GM23248 (cell line): ENCODE measurements at regions not wholly inside any gene's neighbourhood (a gene's known extent, or its start where the extent isn't known, plus 50 kb on each side); places are given as distances from the start of the nearest gene placed in this dataset.

ENCODE experiments used
- DNase-seq: peaks from one replicate; pipeline ENCODE4 v3.0.0-alpha.2; 2015
- H2AFZ ChIP-seq: fragments of 200-600 bp; sonication (generic); 2 replicates; pipeline ENCODE4 v1.6.1; 2016; ENCODE audit warnings: antibody characterized with exemption
- H3F3A ChIP-seq: fragments of 200-600 bp; sonication (generic); 2 replicates; pipeline ENCODE4 v1.6.1; 2016; ENCODE audit warnings: mild to moderate bottlenecking, antibody characterized with exemption, mixed run types; ENCODE audit not compliant: insufficient read depth
- H3K27ac ChIP-seq: fragments of 200-600 bp; sonication (generic); 2 replicates; pipeline ENCODE4 v1.5.1; 2016; ENCODE audit warnings: mild to moderate bottlenecking
- H3K27me3 ChIP-seq: fragments of 200-600 bp; sonication (generic); replicated peaks from 2 replicates; pipeline ENCODE4 v1.6.1; 2016; ENCODE audit warnings: mild to moderate bottlenecking; ENCODE audit not compliant: insufficient read depth
- H3K36me3 ChIP-seq: fragments of 200-600 bp; sonication (generic); 2 replicates; pipeline ENCODE4 v1.6.1; 2016; ENCODE audit warnings: low read depth, mild to moderate bottlenecking
- H3K4me1 ChIP-seq: fragments of 200-600 bp; sonication (generic); 2 replicates; pipeline ENCODE4 v1.6.1; 2016; ENCODE audit warnings: mild to moderate bottlenecking; ENCODE audit not compliant: insufficient read depth
- H3K4me2 ChIP-seq: fragments of 200-600 bp; sonication (generic); one replicate; pipeline ENCODE4 v1.6.1; 2016; ENCODE audit warnings: mild to moderate bottlenecking; ENCODE audit not compliant: unreplicated experiment
- H3K4me3 ChIP-seq: fragments of 200-600 bp; sonication (generic); 2 replicates; pipeline ENCODE4 v1.5.1; 2016; ENCODE audit warnings: mild to moderate bottlenecking
- H3K79me2 ChIP-seq: fragments of 200-600 bp; sonication (generic); 2 replicates; pipeline ENCODE4 v1.6.1; 2016; ENCODE audit warnings: mild to moderate bottlenecking; ENCODE audit not compliant: insufficient read depth
- H3K9ac ChIP-seq: fragments of 200-600 bp; sonication (generic); 2 replicates; pipeline ENCODE4 v1.6.1; 2016; ENCODE audit warnings: mild to moderate bottlenecking
- H3K9me2 ChIP-seq: fragments of 200-600 bp; sonication (generic); 2 replicates; pipeline ENCODE4 v1.6.1; 2016; ENCODE audit warnings: mixed run types, mild to moderate bottlenecking, moderate library complexity; ENCODE audit not compliant: insufficient read depth
- H3K9me3 ChIP-seq: fragments of 200-600 bp; sonication (generic); one replicate; pipeline ENCODE4 v1.6.1; 2017; ENCODE audit warnings: low read depth
- H4K20me1 ChIP-seq: fragments of 200-600 bp; sonication (generic); 2 replicates; pipeline ENCODE4 v1.6.0; 2016; ENCODE audit not compliant: insufficient read depth
- EZH2 ChIP-seq: fragments of 200-600 bp; sonication (generic); IDR thresholded peaks from 2 replicates; pipeline ENCODE4 v1.6.1; 2018; ENCODE audit warnings: antibody characterized with exemption, mild to moderate bottlenecking; ENCODE audit not compliant: insufficient read depth, poor library complexity, severe bottlenecking
- EZH2phosphoT487 ChIP-seq: fragments of 200-600 bp; sonication (generic); IDR thresholded peaks from 2 replicates; pipeline ENCODE4 v1.6.1; 2018; ENCODE audit warnings: antibody characterized with exemption, moderate library complexity, mild to moderate bottlenecking, low read depth; ENCODE audit not compliant: insufficient read depth
- WGBS, 2 experiments: methylation state at CpG; one replicate each; pipeline ENCODE4 v1.1.6; 2015 to 2017; ENCODE audit warnings: low lambda C conversion rate in 2 of 2, low coverage in 1 of 2; ENCODE audit errors: missing lambda C conversion rate in 2 of 2; 5-methylcytosine and 5-hydroxymethylcytosine counted together
- in situ Hi-C: fragments of 300-500 bp; cut with MboI; formaldehyde crosslinking; loops from 2 replicates; pipeline ENCODE4 v1.15.0; 2020

- Histone ChIP-seq H3K79me2 (no peaks in the 10 kb centered on the region), H3F3A (peaks cover 11% of the 10 kb centered on the region; the same call in 1 of the 2 replicates), H3K27me3 (no peaks in the 10 kb centered on the region), H3K4me1 (peaks cover 13% of the 10 kb centered on the region), H3K4me2 (peak overlapping the region; percentile 77), H3K9me2 (no peaks in the 10 kb centered on the region), H4K20me1 (no peaks in the 10 kb centered on the region), H2AFZ (peak overlapping the region; percentile 20; the same call in 1 of the 2 replicates), H3K9ac (peak overlapping the region; percentile 48), H3K36me3 (no peaks in the 10 kb centered on the region), H3K4me3 (0 out of 2 replicates have a peak overlapping the region, but pooled peaks have one; percentile 4), H3K9me3 (no peaks in the 10 kb centered on the region), H3K27ac (peak overlapping the region; percentile 55)
- DNase-seq = peak; percentile 82
- WGBS, 2 experiments = 5 to 9% methylated on average over 6 of the region's 6 CpGs
- no peak for TF ChIP-seq EZH2
- TF ChIP-seq EZH2phosphoT487 = no peak
- in situ Hi-C loops = no loop called here
Observed at GRCh38 chr1:234907940-234908405, 220.7 kb downstream of the TOMM20 start.

GRCh38 chr1:234907208-234907939 is 221.3 kb downstream of the TOMM20 start:
- H3K27ac ChIP-seq = peak overlapping the region; percentile 19; the same call in 1 of the 2 replicates
- no peaks in the 10 kb centered on the region for H3K9me3 ChIP-seq
- no peaks in the 10 kb centered on the region for H4K20me1 ChIP-seq
- H3K4me1 ChIP-seq = peaks cover 13% of the 10 kb centered on the region
- in situ Hi-C loops = no loop called here
- no peaks in the 10 kb centered on the region for H3K36me3 ChIP-seq
- H3K9me2 ChIP-seq = no peaks in the 10 kb centered on the region
- H3K79me2 ChIP-seq = no peaks in the 10 kb centered on the region
- H2AFZ ChIP-seq = peak overlapping the region; percentile 12; the same call in 1 of the 2 replicates
- H3K27me3 ChIP-seq = no peaks in the 10 kb centered on the region
- no peak for DNase-seq
- peak overlapping the region; percentile 77 for H3K4me2 ChIP-seq
- 70 to 71% methylated on average over 10 of the region's 10 CpGs for WGBS, 2 experiments
- TF ChIP-seq EZH2 (no peak), EZH2phosphoT487 (no peak)
- no peak overlapping the region for H3K4me3 ChIP-seq
- H3K9ac ChIP-seq = 0 out of 2 replicates have a peak overlapping the region, but pooled peaks have one; percentile 48
- peaks cover 11% of the 10 kb centered on the region; the same call in 1 of the 2 replicates for H3F3A ChIP-seq

- H4K20me1 ChIP-seq = no peaks in the 10 kb centered on the region
- no peaks in the 10 kb centered on the region for H3K9me3 ChIP-seq
- no peak overlapping the region for H3K4me3 ChIP-seq
- no peak for DNase-seq
- no peak overlapping the region for H2AFZ ChIP-seq
- no peaks in the 10 kb centered on the region for H3K27me3 ChIP-seq
- in situ Hi-C loops = no loop called here
- peaks cover 13% of the 10 kb centered on the region for H3K4me1 ChIP-seq
- no peak overlapping the region for H3K27ac ChIP-seq
- H3K4me2 ChIP-seq = no peak overlapping the region
- H3K36me3 ChIP-seq = no peaks in the 10 kb centered on the region
- TF ChIP-seq EZH2phosphoT487 (no peak), EZH2 (no peak)
- no peaks in the 10 kb centered on the region for H3K9me2 ChIP-seq
- no peaks in the 10 kb centered on the region for H3K79me2 ChIP-seq
- no peak overlapping the region for H3K9ac ChIP-seq
- peaks cover 11% of the 10 kb centered on the region; the same call in 1 of the 2 replicates for H3F3A ChIP-seq
- WGBS, 2 experiments = 95 to 99% methylated on average over 5 of the region's 5 CpGs
Observed at GRCh38 chr1:234906654-234907053, 222.0 kb downstream of the TOMM20 start.

- Histone ChIP-seq H3K4me3 (no peak overlapping the region), H3K36me3 (no peaks in the 10 kb centered on the region), H3F3A (0 out of 2 replicates have a peak, but pooled peaks cover 6% of the 10 kb centered on the region), H2AFZ (no peak overlapping the region), H3K4me2 (no peak overlapping the region), H3K27ac (no peak overlapping the region), H4K20me1 (no peaks in the 10 kb centered on the region), H3K27me3 (no peaks in the 10 kb centered on the region), H3K4me1 (peaks cover 14% of the 10 kb centered on the region), H3K9ac (no peak overlapping the region), H3K79me2 (no peaks in the 10 kb centered on the region), H3K9me3 (no peaks in the 10 kb centered on the region), H3K9me2 (no peaks in the 10 kb centered on the region)
- WGBS, 2 experiments = 98% methylated on average over 7 of the region's 7 CpGs
- DNase-seq = no peak
- in situ Hi-C loops = no loop called here
- TF ChIP-seq EZH2phosphoT487 (no peak), EZH2 (no peak)
Observed at GRCh38 chr1:234902774-234903547, 225.7 kb downstream of the TOMM20 start.
